ENCODE measurements at regions not wholly inside any gene's neighbourhood (a gene's known extent, or its start where the extent isn't known, plus 50 kb on each side); places are given as distances from the start of the nearest gene placed in this dataset.

GRCh38 chr7:84363741-84364140 lies 169.2 kb upstream of the SEMA3A start (continued):
- TF ChIP-seq BACH2 (CRISPR knock-in tag; IDR thresholded peaks at IDR 0.05; ENCODE audit: borderline replicate concordance) = no peak

GRCh38 chr7:84362828-84363227 lies 168.2 kb upstream of the SEMA3A start:
- peak; percentile 37; the same call in 1 of the 3 replicates for ATAC-seq
- no peak for TF ChIP-seq ZNF8 (CRISPR knock-in tag; IDR thresholded peaks at IDR 0.05)
- TF ChIP-seq GLIS3 (CRISPR knock-in tag; IDR thresholded peaks at IDR 0.05) = no peak
- TF ChIP-seq TCF4 (CRISPR knock-in tag; IDR thresholded peaks at IDR 0.05; ENCODE audit: borderline replicate concordance) = no peak
- TF ChIP-seq PATZ1 (CRISPR knock-in tag; IDR thresholded peaks at IDR 0.05; ENCODE audit: borderline replicate concordance) = no peak
- TF ChIP-seq CSRNP3 (CRISPR knock-in tag; IDR thresholded peaks at IDR 0.05) = no peak
- no peak for TF ChIP-seq TSHZ2 (CRISPR knock-in tag; IDR thresholded peaks at IDR 0.05)
- no peak for TF ChIP-seq CSDC2 (CRISPR knock-in tag; IDR thresholded peaks at IDR 0.05)
- no peak for TF ChIP-seq ZFP3 (CRISPR knock-in tag; IDR thresholded peaks at IDR 0.05)
- TF ChIP-seq OSR1 (CRISPR knock-in tag; IDR thresholded peaks at IDR 0.05) = no peak
- no peak for TF ChIP-seq TOX (CRISPR knock-in tag; IDR thresholded peaks at IDR 0.05; ENCODE audit: borderline replicate concordance)
- no peak for TF ChIP-seq BACH2 (CRISPR knock-in tag; IDR thresholded peaks at IDR 0.05; ENCODE audit: borderline replicate concordance)
- no peak for TF ChIP-seq ZNF70 (CRISPR knock-in tag; IDR thresholded peaks at IDR 0.05)
- no peak for TF ChIP-seq SNAI2 (CRISPR knock-in tag; IDR thresholded peaks at IDR 0.05)
- no peak for TF ChIP-seq ZC3H10 (CRISPR knock-in tag; IDR thresholded peaks at IDR 0.05)
- TF ChIP-seq RARB (CRISPR knock-in tag; IDR thresholded peaks at IDR 0.05) = no peak
- no peak for TF ChIP-seq CREB5 (CRISPR knock-in tag; IDR thresholded peaks at IDR 0.05; ENCODE audit: low read depth)
- no peak for TF ChIP-seq ISL1 (CRISPR knock-in tag; IDR thresholded peaks at IDR 0.05)
- no peak for TF ChIP-seq ARNTL (CRISPR knock-in tag; IDR thresholded peaks at IDR 0.05; ENCODE audit: borderline replicate concordance, low read depth)
- TF ChIP-seq ZNF565 (CRISPR knock-in tag; conservative IDR thresholded peaks at IDR 0.05; ENCODE audit: low read depth) = no peak
- no peak for TF ChIP-seq ESRRG (CRISPR knock-in tag; IDR thresholded peaks at IDR 0.05)

GRCh38 chr7:84362360-84362759 lies 167.8 kb upstream of the SEMA3A start:
- TF ChIP-seq ZFP30 (CRISPR knock-in tag; IDR thresholded peaks at IDR 0.05) = no peak
- no peak for ATAC-seq

GRCh38 chr7:84354866-84355265 lies 160.3 kb upstream of the SEMA3A start:
- ATAC-seq = peak; percentile 51; the same call in 1 of the 3 replicates
- no peak for TF ChIP-seq ZNF70 (CRISPR knock-in tag; IDR thresholded peaks at IDR 0.05)
- no peak for TF ChIP-seq ZNF8 (CRISPR knock-in tag; IDR thresholded peaks at IDR 0.05)
- no peak for TF ChIP-seq TSHZ2 (CRISPR knock-in tag; IDR thresholded peaks at IDR 0.05)
- no peak for TF ChIP-seq CSDC2 (CRISPR knock-in tag; IDR thresholded peaks at IDR 0.05)
- TF ChIP-seq ZNF565 (CRISPR knock-in tag; conservative IDR thresholded peaks at IDR 0.05; ENCODE audit: low read depth) = no peak
- no peak for TF ChIP-seq RARB (CRISPR knock-in tag; IDR thresholded peaks at IDR 0.05)
- no peak for TF ChIP-seq POU6F1 (CRISPR knock-in tag; IDR thresholded peaks at IDR 0.05; ENCODE audit: borderline replicate concordance, low read depth)
- no peak for TF ChIP-seq ISL1 (CRISPR knock-in tag; IDR thresholded peaks at IDR 0.05)
- no peak for TF ChIP-seq SNAI2 (CRISPR knock-in tag; IDR thresholded peaks at IDR 0.05)
- no peak for TF ChIP-seq CSRNP3 (CRISPR knock-in tag; IDR thresholded peaks at IDR 0.05)
- no peak for TF ChIP-seq GLIS3 (CRISPR knock-in tag; IDR thresholded peaks at IDR 0.05)
- TF ChIP-seq ZFP30 (CRISPR knock-in tag; IDR thresholded peaks at IDR 0.05) = no peak
- TF ChIP-seq OSR1 (CRISPR knock-in tag; IDR thresholded peaks at IDR 0.05) = no peak
- no peak for TF ChIP-seq BACH2 (CRISPR knock-in tag; IDR thresholded peaks at IDR 0.05; ENCODE audit: borderline replicate concordance)
